AG04449 (cell line): ENCODE measurements at regions not wholly inside any gene's neighbourhood (a gene's known extent, or its start where the extent isn't known, plus 50 kb on each side); places are given as distances from the start of the nearest gene placed in this dataset.

Experiments used
- CTCF ChIA-PET: fragments of 350-600 bp; formaldehyde crosslinking; extraction: SDS; loops from one replicate; lab custom pipeline; 2021; ENCODE audit warnings: antibody characterized with exemption; lab: Yijun Ruan, JAX
- POLR2A ChIA-PET: fragments of 400-600, 350-600 bp; formaldehyde crosslinking; extraction: SDS; loops from one replicate; lab custom pipeline; 2020; ENCODE audit warnings: antibody characterized with exemption, inconsistent platforms; lab: Yijun Ruan, JAX
- DNase-seq: peaks from one replicate; pipeline ENCODE4 v3.0.0-alpha.2; 2010; ENCODE audit warnings: low read depth, low spot score
- H3K4me3 ChIP-seq: 2 replicates; pipeline ENCODE4 v1.5.1; 2011; ENCODE audit warnings: low read depth, mild to moderate bottlenecking, control low read depth, low read length
- TF ChIP-seq, protein P1 (sequence below): IDR thresholded peaks from one replicate; pipeline ENCODE4 v1.5.1; 2011; ENCODE audit warnings: mild to moderate bottlenecking, moderate library complexity, low read length, control low read depth, inconsistent platforms; ENCODE audit not compliant: insufficient read depth; ENCODE audit errors: missing control alignments

GRCh38 chr5:118551716-118552115, 436.6 kb downstream of the DTWD2 start:
- ChIA-PET CTCF (no interaction called here), POLR2A (no interaction called here)
- no peak for DNase-seq
- TF ChIP-seq, protein P1, sequence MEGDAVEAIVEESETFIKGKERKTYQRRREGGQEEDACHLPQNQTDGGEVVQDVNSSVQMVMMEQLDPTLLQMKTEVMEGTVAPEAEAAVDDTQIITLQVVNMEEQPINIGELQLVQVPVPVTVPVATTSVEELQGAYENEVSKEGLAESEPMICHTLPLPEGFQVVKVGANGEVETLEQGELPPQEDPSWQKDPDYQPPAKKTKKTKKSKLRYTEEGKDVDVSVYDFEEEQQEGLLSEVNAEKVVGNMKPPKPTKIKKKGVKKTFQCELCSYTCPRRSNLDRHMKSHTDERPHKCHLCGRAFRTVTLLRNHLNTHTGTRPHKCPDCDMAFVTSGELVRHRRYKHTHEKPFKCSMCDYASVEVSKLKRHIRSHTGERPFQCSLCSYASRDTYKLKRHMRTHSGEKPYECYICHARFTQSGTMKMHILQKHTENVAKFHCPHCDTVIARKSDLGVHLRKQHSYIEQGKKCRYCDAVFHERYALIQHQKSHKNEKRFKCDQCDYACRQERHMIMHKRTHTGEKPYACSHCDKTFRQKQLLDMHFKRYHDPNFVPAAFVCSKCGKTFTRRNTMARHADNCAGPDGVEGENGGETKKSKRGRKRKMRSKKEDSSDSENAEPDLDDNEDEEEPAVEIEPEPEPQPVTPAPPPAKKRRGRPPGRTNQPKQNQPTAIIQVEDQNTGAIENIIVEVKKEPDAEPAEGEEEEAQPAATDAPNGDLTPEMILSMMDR = no peak
- no peak overlapping the region for H3K4me3 ChIP-seq

- CTCF ChIA-PET = no interaction called here
- no peak overlapping the region for H3K4me3 ChIP-seq
- no peak for DNase-seq
- POLR2A ChIA-PET = no interaction called here
- TF ChIP-seq, protein P1 = no peak
Observed at GRCh38 chr5:118551031-118551430, 437.3 kb downstream of the DTWD2 start.

- POLR2A ChIA-PET = interaction anchor here (0.6 to 1.6 kb wide), 3 partner anchors 8 to 62 kb away, joined by 3 read pairs; no protein-coding TSS in a partner anchor
- peak; percentile 59 for DNase-seq
- CTCF ChIA-PET = interaction anchor here (1.0 kb wide), 1 partner anchor 9 kb away, joined by 3 read pairs; no protein-coding TSS in a partner anchor
- no peak overlapping the region for H3K4me3 ChIP-seq
- TF ChIP-seq, protein P1 = no peak
Observed at GRCh38 chr5:118548761-118549720, 439.3 kb downstream of the DTWD2 start.

GRCh38 chr5:118545470-118545869, 442.9 kb downstream of the DTWD2 start:
- DNase-seq = no peak
- POLR2A ChIA-PET = no interaction called here
- H3K4me3 ChIP-seq = no peak overlapping the region
- TF ChIP-seq, protein P1 = no peak
- CTCF ChIA-PET = no interaction called here

DNA sequence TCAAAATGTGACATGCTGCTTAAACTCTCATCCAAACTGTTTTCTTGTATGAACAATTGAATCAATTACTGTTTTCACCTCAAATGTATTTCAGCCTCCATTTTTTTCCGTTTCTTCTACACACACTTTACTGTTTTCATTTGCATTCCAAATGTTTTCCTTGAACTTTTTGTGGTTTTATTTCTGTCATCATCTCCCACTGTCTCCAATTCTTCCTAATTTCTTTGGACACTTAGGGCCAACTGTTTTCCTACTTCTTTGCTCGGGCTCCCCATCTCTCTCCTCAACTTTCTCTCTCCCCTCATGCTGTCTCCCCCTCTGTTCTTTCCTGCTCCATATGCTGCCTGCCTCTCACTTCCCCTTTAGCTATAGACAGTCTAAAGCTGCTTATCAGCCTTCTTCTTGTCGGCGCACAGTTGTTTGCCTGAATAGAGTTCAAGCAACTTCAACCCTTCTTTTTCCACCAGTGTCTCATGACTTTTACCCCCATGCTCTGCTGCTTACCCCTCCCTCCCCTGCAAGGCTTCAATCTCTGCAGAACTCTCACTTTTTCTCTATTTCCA, 443.4 kb downstream of the DTWD2 start:
- no peak overlapping the region for H3K4me3 ChIP-seq
- CTCF ChIA-PET = no interaction called here
- TF ChIP-seq, protein P1 = no peak
- POLR2A ChIA-PET = no interaction called here
- no peak for DNase-seq

DNA sequence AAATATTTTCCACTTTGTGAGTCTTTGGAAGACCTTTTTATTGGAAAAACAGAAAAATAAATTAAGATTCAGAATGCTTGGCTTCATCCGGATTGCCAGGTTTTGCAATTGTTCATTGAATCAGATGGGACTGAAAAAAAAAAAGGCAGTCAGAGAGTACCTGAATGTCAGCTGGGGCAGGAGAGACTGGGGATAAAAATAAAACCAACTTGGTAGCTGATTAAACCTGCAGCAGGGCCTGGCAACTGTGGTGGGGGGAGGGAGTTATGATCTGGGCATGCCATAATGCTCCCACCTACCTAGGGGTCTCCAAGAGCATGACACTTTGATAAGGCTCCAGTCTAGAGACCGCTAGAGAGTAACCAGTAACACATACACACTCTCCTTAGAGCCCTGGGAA, 454.4 kb downstream of the DTWD2 start:
- TF ChIP-seq, protein P1 = no peak
- POLR2A ChIA-PET = no interaction called here
- DNase-seq = no peak
- no peak overlapping the region for H3K4me3 ChIP-seq
- CTCF ChIA-PET = no interaction called here
